Renal pelvis (tissue), 1 donor: ENCODE measurements at regions not wholly inside any gene's neighbourhood (a gene's known extent, or its start where the extent isn't known, plus 50 kb on each side); places are given as distances from the start of the nearest gene placed in this dataset.

Experiments used
- DNase-seq: peaks from one replicate; pipeline ENCODE4 v3.0.0-alpha.2; 2013

- no peak for DNase-seq
These were observed 332.8 kb upstream of the FSHR start for GRCh38 chr2:49487139-49487538.

DNA sequence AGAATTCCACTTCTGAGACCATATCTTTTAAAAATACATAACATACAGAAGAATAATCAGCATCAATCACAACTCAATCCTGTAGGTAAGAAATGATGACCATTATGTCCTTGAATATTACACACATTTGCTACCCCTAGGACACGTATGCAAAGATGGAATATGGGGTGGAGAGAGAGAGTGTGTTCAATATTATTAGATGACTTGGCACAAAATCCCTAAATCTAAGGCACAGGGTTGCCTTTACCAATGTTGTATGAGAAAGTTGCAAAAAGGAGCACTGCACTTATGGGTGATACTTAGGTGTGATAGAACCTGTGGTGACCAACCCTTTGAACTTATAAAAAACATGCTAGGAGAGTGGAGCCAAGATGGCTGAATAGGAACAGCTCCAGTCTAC is 326.2 kb upstream of the FSHR start:
- no peak for DNase-seq

GRCh38 chr2:49465157-49465831 is 311.0 kb upstream of the FSHR start:
- DNase-seq: no peak

GRCh38 chr2:49459314-49459993 is 305.1 kb upstream of the FSHR start:
- DNase-seq: no peak

GRCh38 chr2:49444005-49444404 is 289.7 kb upstream of the FSHR start:
- DNase-seq: no peak

DNA sequence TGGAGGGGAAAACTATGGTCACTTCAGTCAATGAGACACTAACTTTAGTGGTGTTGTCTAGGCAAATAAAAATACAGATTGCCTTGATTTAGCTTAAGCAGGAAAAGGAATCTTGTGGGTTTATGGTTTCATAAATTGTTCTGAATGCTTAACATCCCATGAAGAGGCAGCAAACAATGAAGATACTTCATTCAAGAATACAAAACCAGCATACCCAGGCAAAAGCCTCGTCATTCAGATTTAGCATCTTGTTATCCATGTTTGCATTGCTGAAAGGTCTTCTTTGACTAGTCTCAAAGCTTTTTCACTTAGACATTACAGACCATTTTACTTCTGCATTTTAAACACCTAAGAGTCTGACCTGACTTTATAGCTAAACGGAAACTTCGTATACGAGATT is 272.7 kb upstream of the FSHR start:
- no peak for DNase-seq

- DNase-seq: no peak
These were observed 261.9 kb upstream of the FSHR start for GRCh38 chr2:49416252-49416651.

- no peak for DNase-seq
These were observed 249.8 kb upstream of the FSHR start for GRCh38 chr2:49404108-49404507.

- DNase-seq: no peak
These were observed 249.3 kb upstream of the FSHR start for GRCh38 chr2:49403637-49404036.

DNA sequence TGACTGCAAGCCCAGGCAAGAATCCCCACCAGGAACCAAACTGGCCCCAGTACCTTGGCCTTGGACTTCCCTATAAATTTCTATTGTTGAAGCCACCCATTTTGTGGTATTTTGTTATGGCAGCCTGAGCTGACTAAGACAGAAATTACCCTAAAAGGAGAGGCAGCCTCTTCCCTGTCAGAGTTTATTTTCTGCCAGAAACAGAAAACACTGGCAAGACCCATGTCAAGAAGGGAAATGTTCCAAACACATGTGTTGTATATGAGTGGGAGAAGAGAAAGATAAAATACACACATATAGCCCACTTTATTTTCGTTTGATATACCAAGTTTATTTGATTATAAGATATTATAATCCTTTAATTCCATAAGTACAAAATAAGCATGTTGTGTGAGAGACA is 225.1 kb upstream of the FSHR start:
- DNase-seq: no peak

GRCh38 chr2:49371128-49371701 is 216.9 kb upstream of the FSHR start:
- no peak for DNase-seq

DNA sequence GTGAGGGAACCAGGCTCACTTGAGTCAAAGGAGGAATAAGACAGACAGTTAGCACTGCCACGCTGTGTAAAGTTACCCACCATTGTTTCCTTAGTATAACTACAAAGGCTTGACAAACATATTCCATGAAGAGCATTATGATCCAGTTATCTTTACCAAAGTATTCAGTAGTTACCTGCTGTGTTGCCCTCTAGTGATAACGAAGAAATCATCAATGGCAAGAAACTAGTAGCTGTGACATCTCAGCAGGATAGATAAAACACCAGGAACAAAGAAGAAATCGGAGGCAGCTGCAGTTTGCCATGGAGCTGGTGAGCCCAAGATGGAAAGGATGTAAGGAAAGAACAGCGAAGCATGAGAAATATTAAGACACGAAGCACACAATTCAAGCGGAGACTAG is 215.3 kb upstream of the FSHR start:
- DNase-seq: no peak

DNA sequence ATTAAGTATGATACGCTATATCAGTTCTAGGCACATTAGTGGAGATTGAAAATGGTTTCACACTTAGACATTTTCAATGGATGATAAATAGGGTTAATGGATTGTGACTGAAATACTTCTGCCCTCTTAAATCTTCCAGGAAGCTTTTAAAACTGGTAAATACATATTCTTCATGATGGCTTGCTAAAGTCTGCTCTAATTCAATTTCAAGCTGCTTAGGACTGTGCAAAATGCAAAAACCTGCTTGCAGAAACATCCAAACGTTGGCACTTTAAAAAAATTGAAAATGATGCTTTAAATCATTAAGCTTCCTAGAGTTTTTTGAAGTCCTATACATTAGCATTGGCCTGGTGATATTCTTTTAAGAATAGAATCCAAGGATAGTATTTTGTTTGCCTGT is 214.8 kb upstream of the FSHR start:
- DNase-seq: no peak

- DNase-seq: no peak
These were observed 212.7 kb upstream of the FSHR start for GRCh38 chr2:49367003-49367402.

DNA sequence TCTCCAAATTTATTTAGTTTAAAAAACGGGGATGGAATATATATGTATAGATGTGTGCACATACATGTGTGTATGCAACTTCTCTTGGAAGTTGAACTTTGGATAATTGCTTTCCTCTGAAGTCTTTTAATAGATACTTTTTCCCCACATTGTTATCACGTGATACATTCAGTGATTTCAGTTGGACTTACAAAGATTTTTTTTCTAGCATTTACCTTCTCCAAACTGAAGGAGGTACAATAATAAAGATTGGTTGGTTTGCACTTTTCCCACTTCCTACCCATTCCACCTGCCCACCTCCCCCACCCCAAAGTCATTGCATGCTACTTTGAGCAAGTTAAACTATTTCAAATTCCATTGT is 206.1 kb upstream of the FSHR start:
- no peak for DNase-seq

DNA sequence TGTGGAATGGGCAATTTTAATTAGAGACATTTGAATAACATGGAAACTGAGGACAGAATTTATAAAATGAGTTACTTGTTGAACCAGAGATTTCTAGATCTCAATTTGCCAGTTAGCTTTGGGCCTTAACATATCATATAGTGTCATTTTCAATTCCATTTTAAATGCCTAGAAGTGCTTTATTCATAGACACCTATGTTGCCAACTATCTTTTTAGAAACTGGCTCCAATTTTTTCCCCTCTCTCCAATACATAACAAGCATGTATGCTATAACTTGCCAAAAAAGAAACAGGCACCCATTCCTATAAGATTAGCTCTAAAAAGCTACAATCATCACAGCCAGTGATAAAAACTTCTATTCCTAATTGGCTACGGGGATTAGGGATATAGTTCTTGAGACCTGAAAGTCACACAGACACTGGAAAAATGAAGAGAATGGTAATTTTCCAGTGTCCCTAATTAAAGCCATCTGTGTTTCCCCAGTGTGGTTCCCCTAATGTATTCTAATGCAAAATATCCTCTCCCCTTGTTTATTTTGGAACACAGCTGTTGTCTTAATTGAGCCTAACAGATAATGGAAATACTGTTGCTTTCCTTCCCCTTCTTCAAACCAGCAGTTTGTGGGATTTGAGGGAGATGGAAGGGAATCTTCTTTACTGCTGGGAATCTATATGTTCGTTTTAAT is 205.5 kb upstream of the FSHR start:
- DNase-seq: no peak

DNA sequence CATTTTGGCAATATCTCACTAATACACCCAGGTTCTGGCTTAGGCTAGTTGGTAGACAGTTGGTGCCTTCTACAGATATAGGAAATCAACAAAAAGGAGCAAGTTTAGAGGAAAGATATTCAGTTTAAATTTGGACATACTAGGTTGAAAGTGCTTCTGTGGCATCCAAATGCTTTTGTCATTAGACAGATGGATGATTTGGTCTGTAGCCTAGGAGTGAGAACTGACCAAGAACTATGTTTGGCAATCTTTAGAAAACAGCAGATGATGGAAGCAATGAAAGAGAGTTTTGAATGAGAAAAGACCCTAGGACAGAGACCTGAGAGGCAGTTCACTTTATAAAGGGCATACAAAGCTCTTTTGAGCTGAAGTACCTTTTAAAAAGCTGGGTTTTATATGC is 201.3 kb upstream of the FSHR start:
- no peak for DNase-seq

DNA sequence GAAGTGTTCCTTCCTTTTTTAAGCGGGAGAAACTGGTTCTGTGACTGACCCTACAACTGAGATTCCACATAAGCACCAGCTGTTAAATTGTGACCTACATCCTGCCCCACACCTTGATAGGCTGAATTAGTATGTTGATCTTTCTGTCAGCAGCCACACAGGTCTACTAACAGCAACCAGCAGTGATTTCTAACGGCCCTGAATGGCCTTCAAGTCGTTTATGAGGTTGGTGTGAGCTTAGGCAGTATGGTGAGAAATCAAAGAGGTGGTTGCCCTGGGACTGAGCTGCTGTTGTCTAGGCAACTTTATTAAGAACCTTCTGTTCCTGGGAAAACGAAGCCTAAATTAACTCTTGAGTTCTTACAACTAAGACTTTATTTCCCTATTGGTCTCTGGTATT is 197.2 kb upstream of the FSHR start:
- DNase-seq: peak; percentile 0

- DNase-seq: no peak
These were observed 189.3 kb upstream of the FSHR start for GRCh38 chr2:49343638-49344037.

DNA sequence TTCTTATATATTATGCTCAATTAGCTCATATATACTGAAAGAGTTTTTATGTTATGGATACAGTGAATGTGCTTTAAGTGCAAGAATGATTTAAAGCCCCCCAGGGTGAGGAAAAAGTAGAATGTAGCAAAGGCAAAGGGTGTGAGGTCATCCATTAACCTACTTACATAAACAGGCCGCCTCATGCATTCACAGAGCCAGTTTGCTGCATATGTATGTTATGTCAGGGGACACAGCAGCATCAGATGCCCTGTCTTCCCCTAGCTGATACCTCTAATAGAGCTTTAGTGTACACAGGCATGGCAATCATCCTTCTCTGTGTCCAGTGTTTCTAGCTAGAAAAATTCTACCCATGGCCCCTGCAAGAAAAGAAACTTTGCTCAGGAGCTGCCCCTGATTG is 187.8 kb upstream of the FSHR start:
- DNase-seq: no peak

- DNase-seq: no peak
These were observed 181.2 kb upstream of the FSHR start for GRCh38 chr2:49335546-49335945.

- DNase-seq: no peak
These were observed 178.1 kb upstream of the FSHR start for GRCh38 chr2:49332415-49332814.

DNA sequence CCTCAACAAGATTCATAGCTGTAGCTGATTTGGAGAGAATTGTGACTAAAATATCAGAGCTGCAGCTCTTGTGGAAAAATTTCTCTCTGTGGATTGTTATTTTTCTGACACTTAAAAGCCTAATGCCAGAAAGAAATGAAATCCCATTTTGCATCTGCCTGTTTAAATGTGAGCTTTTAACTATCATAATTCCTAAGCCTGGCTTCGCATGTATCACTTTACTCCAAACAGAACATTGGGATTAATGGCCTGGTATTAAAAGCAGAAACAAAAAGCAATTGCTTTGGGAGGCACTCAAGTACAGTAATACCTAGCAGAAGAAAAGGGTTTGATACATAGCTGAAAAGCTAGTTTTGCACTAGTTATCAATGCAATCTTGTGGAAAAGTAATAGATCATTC is 164.2 kb upstream of the FSHR start:
- DNase-seq: no peak
